ENCODE measurements at regions not wholly inside any gene's neighbourhood (a gene's known extent, or its start where the extent isn't known, plus 50 kb on each side); places are given as distances from the start of the nearest gene placed in this dataset.
A peak's percentile ranks its signal among the peaks of the same experiment; 100 is the strongest.

DNA sequence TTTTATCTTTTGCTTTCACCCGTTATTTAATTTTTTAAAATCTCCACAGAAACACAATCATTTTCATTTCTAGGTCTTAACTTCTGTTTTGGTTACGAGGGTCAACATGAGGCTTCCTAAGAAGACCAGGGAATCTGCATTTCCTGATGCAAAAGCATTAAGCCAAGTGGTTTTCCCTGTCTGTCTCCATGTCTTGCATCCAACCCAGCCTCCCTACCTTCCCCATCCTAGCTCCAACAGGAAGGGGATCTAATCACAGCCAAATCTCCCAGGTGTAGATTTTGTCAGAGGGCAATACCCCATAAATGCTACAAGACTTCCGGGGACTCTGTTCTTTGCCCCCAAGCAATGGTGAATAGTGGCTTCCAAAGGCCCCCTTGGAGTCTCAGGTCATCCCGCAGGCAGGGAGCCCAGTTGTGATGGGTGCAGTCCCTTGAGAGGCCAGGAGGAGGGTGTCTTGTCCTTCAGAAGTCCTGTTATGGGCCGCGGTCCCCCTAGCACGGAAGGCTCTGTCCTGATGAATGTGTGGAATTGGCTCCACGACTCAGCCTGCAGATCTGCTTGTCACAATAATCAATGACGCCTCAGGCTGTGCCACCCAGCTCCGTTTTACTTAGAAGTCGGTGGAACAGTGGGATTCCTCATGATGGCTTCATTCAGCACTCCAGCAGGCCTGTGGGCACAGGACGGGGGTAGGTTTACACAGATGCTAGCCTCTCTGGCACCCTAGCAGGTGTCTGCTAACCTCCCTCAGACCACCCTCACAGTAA is 141.1 kb downstream of the RGS9 start:
- TF ChIP-seq, protein P1, sequence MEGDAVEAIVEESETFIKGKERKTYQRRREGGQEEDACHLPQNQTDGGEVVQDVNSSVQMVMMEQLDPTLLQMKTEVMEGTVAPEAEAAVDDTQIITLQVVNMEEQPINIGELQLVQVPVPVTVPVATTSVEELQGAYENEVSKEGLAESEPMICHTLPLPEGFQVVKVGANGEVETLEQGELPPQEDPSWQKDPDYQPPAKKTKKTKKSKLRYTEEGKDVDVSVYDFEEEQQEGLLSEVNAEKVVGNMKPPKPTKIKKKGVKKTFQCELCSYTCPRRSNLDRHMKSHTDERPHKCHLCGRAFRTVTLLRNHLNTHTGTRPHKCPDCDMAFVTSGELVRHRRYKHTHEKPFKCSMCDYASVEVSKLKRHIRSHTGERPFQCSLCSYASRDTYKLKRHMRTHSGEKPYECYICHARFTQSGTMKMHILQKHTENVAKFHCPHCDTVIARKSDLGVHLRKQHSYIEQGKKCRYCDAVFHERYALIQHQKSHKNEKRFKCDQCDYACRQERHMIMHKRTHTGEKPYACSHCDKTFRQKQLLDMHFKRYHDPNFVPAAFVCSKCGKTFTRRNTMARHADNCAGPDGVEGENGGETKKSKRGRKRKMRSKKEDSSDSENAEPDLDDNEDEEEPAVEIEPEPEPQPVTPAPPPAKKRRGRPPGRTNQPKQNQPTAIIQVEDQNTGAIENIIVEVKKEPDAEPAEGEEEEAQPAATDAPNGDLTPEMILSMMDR (IDR thresholded peaks at IDR 0.05) = peak in 1 of 3 donors; percentile 29
- no peak for TF ChIP-seq POLR2A (IDR thresholded peaks at IDR 0.05)
